ENCODE measurements at regions not wholly inside any gene's neighbourhood (a gene's known extent, or its start where the extent isn't known, plus 50 kb on each side); places are given as distances from the start of the nearest gene placed in this dataset. TPM values are rescaled to one million over a fixed set of nuclear protein-coding genes. Genes with fewer than 3 reads are reported as not detected.

GRCh38 chr1:244914761-244915160 lies 50.4 kb upstream of the HNRNPU start:
- TF ChIP-seq CTCF (IDR thresholded peaks at IDR 0.05) = no peak
- ATAC-seq (ENCODE audit: low FRiP score) (no peak), DNase-seq (ENCODE audit: low spot score) (no peak)

Small RNAs in the stretch of these regions (small RNA-seq; reads per million reads assigned to genes)
- gene RNU6-1089P (not detected), gene RNU6-947P (not detected), gene RNU6-999P (not detected)

Data from omental fat pad (tissue), 3 donors.